ENCODE measurements at regions not wholly inside any gene's neighbourhood (a gene's known extent, or its start where the extent isn't known, plus 50 kb on each side); places are given as distances from the start of the nearest gene placed in this dataset.
"Not testable (repeated sequence)": the region's sequence is repeated elsewhere in the genome, so short reads cannot be mapped to it uniquely, and the experiment has no call there.

DNA sequence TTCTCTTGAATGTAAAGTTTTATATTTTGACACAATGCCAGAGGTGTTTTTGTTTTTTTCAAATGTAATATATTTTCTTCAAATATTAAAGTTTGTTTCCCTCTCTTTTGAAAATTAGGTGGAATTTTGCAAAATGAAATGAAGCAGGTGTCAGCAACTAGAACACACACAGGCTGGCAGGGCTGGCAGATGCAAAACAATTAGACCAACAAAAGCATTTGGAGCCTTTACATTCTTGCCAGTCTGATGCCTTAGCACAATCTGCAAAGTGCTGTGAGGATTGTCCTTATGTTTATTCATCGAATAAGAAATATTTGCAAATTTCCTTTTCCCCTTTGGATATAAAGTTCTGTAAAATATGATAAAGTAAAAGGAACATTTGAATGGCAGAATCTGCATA is 1063.9 kb downstream of the CDH9 start:
- no peak for DNase-seq (ENCODE audit: low spot score)

- DNase-seq (ENCODE audit: low spot score): no peak
Measured at GRCh38 chr5:25970906-25971489, 1067.4 kb downstream of the CDH9 start.

DNA sequence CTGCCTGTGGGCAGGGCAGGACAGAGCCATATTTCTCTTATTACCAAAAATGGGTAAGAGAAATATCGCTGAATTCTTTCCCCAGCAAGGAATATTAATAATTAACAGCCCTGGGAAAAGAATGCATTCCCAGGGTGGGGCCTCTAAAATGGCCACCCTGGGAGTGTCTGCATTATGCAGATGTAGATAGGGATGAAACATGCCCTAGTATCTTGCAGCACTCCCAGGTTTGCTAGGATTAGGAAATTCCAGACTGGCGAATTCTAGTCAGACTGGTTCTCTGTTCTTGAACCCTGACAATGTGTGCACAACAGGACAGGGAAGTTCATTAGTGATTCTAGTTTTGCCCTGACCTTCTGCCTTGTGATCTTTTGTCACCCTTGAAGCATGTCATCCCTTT is 1069.3 kb downstream of the CDH9 start:
- not testable (repeated sequence) for DNase-seq (ENCODE audit: low spot score)

GRCh38 chr5:25964009-25964372 is 1074.4 kb downstream of the CDH9 start:
- DNase-seq (ENCODE audit: low spot score): no peak

DNA sequence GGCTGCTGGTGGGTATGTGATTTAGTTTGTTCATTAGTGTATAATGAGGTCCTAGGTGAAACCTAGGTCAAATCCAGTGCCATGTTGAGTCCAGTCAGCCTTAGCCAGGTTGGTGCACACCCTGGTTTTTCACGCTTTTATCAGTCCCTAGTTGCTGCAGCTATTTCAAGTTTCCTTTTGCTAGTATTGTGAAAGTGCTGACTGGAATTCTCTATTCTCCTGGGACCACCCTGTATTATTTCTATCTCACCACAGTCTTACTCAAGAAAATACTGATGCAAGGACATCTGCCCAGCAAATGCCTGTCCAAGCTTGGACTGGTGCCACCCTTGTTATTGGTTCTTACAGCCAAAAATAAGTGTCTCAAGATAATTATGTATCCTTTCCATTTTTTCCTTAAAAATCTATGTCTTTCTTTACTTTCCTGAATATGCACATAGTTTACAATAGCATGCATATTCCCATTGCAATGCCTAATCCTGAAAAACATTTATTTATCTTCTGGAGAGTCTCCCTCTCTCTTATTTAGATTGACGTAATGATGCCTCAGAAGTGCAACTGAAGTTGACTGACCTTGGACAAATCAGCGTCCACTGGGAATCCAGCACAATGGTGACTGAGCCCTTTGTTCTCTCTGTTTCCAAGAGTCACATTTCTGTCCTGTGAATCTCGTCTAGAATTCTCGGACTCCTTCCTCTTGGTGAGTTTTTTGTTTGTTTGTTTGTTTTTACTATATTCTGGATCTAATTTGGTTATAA is 1075.0 kb downstream of the CDH9 start:
- no peak for DNase-seq (ENCODE audit: low spot score)

DNA sequence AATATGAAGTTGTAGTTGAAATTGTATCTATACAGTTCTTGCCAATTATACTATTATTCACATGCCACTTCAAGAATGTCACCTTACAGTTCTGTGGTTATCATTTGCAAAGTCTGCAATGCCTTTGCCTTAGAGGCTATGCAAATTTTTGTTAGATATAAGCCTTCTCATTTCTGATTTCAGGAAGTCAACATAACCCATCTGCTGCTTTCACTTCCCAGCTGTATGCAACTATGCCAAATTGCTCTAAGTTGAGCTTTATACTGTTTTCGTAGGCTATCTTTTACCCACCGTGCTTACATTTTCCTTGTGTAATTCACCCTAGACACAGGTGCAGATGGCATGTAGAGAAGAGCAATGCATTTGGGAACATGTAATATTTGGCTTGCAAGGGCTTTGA is 1083.0 kb downstream of the CDH9 start:
- no peak for DNase-seq (ENCODE audit: low spot score)

DNA sequence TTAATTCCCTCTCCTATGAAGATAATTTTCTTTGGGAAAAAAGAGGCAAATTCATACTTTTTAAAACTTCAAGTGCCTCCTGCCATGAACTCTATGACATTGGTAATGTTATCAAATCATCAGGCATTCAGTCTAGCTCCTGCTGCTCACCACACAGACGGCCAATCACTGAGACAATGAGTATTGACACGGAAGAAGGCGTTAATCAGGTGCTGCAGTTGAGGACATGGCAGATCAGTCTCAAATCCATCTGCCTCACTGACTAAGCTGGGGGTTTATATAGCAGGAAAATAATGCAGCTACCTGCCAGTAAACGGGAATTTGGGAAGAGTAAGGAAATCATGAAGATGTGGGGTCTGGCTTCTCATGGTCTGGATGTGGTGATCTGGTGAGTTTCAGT is 1087.7 kb downstream of the CDH9 start:
- no peak for DNase-seq (ENCODE audit: low spot score)

GRCh38 chr5:25948278-25948677 is 1090.1 kb downstream of the CDH9 start:
- no peak for DNase-seq (ENCODE audit: low spot score)

DNA sequence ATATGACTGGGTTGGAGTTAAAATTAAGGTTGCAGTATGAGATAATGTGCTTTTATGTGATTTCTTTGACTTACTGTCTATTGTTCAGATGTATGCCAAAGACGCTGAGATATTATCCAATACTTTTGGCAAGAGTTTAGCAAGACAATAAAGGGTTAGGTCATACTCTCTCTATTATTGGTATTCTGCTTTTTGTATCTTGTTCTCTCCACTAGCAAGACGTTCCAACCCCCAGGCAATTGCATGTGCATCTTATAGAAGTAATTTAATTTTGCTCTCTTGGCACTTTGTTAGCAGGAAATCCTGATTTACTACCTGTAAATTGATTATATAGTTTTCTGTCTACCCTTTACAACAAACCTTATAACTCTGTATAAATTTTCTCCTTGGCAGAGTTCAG is 1093.6 kb downstream of the CDH9 start:
- no peak for DNase-seq (ENCODE audit: low spot score)

DNA sequence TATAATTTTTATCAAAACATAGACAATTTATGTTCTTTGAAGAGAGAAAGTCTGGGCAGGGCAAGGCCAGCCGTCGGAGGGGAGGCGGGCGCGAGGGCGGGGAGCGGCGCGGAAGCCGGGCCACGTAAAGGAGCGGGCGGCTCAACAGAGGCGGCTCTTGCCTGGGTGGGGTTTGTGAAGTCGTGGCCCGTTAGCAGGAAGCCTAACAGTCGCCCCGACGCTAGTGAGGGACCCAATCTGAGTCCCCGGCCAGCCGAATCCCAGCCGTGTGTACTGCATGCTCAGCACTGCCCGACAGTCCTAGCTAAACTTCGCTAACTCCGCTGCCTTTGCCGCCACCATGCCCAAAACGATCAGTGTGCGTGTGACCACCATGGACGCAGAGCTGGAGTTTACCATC is 1129.2 kb downstream of the CDH9 start:
- DNase-seq (ENCODE audit: low spot score): no peak

- DNase-seq (ENCODE audit: low spot score): no peak
Measured at GRCh38 chr5:25905646-25906045, 1132.7 kb downstream of the CDH9 start.

GRCh38 chr5:25892211-25892610 is 1146.2 kb downstream of the CDH9 start:
- DNase-seq (ENCODE audit: low spot score): no peak

GRCh38 chr5:25891691-25892090 is 1146.7 kb downstream of the CDH9 start:
- DNase-seq (ENCODE audit: low spot score): no peak

DNA sequence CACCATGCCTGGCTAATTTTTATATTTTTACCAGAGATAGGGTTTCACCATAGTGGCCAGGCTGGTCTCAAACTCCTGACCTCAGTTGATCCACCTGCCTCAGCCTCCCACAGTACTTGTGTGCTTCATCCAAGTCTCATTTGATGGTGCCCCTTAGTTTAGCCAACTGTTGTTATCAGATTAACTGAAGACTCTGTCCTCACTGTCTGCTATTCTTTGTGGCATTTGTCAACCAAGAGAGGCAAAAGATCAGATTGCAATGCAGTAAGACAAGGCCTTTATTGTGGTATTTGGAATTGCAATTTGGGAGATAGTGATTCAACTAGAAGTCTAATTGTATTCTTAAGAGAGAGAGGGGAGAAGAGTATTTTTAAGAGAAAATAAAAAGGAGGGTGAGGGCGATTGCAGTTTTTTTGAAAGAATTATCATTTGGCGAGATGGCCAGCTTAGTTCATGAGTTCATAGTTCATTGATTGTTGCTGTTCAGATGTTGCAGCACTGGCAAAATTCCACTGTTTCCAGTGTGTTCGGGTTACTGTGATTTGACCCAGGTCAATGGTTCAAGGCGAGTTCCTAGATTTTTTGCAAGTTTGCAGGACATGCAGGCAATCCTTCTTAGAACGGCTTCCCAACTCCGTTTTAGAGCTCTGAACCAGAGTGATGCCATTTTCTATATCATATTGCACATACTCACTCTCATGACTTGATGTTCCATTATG is 1156.9 kb downstream of the CDH9 start:
- no peak for DNase-seq (ENCODE audit: low spot score)

- DNase-seq (ENCODE audit: low spot score): no peak
Measured at GRCh38 chr5:25863811-25864210, 1174.6 kb downstream of the CDH9 start.

- no peak for DNase-seq (ENCODE audit: low spot score)
Measured at GRCh38 chr5:25862276-25862675, 1176.1 kb downstream of the CDH9 start.

GRCh38 chr5:25858019-25858418 is 1180.4 kb downstream of the CDH9 start:
- peak; percentile 49 for DNase-seq (ENCODE audit: low spot score)

GRCh38 chr5:25851301-25851700 is 1187.1 kb downstream of the CDH9 start:
- DNase-seq (ENCODE audit: low spot score): no peak

DNA sequence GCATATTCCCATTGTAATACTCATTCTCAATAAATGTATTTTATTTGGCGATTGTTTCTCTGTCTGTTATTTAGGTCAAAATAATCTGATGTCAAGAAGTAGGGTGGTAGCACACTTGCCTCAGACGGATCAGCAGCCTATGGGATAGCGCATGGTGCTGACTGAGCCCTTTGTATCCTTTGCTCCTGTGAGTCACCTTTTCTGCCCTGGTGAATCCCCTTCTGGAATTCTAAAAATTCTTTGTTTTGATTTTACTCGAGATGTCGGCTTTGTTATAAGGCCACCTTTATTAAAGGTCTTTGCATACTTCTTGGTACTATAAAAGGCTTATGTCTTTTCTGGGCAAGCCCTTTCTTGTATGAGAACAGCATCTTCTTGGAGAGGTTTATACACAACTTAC is 1187.8 kb downstream of the CDH9 start:
- no peak for DNase-seq (ENCODE audit: low spot score)

DNA sequence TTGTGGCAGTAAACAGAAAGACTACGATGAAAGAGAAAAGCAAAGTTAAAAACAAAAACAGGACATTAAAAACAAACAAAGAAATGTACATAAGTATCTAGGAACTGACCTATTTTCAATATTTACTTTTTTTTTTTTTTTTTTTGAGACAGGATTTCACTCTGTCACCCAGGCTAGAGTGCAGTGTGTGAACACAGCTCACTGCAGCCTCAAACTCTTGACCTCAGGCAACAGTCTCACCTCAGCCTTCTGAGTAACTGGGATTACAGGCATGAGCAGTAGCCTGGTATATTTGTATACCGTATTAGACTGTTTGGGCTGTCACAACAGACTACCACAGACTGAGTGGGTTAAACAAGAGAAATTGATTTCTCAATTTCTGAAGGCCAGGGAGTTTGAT is 1189.1 kb downstream of the CDH9 start:
- DNase-seq (ENCODE audit: low spot score): no peak

DNA sequence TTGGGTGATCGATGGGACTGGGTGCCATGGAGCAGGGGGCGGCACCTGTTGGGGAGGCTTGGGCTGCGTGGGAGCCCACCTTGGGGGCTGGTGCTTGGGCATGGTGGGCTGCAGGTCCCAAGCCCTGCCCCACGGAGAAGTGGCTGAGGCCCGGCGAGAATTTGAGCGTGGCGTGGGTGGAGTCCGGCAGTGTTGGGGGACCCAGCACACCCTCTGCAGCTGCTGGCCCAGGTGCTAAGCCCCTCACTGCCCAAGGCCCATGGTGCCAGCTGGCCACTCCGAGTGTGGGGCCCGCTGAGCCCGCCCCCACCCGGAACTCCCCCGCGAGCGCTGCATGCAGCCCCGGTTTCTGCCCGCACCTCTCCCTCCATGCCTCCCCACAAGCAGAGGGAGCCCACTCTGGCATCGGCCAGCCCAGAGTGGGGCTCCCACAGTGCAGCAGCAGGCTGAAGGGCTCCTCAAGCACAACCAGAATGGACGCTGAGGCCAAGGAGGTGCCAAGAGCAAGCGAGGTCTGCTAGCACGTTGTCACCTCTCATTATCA is 1178.6 kb upstream of the CDH10 start:
- no peak for DNase-seq (ENCODE audit: low spot score)

Data from ecto neural progenitor cell (in vitro differentiated cells).